ENCODE measurements at regions not wholly inside any gene's neighbourhood (a gene's known extent, or its start where the extent isn't known, plus 50 kb on each side); places are given as distances from the start of the nearest gene placed in this dataset.

DNA sequence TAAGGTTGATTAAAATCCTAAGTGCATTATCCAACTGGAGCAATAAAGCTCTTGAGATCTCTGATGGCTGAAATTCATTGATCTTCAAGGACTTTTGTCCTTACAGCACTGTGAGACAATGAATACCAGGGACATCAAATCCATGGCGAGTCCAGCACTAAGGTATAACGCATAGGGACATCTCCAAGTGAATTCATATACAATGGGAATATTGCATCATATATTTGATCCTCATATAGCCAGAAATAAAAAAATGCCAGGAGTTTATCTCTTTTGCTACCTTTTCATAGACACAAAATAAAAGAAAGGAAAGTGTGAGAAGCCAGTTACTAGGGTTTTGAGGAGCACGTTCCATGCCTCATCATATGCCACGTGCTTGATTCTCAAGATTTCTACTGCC, 112.5 kb upstream of the CDH13 start:
- TF ChIP-seq, protein P1, sequence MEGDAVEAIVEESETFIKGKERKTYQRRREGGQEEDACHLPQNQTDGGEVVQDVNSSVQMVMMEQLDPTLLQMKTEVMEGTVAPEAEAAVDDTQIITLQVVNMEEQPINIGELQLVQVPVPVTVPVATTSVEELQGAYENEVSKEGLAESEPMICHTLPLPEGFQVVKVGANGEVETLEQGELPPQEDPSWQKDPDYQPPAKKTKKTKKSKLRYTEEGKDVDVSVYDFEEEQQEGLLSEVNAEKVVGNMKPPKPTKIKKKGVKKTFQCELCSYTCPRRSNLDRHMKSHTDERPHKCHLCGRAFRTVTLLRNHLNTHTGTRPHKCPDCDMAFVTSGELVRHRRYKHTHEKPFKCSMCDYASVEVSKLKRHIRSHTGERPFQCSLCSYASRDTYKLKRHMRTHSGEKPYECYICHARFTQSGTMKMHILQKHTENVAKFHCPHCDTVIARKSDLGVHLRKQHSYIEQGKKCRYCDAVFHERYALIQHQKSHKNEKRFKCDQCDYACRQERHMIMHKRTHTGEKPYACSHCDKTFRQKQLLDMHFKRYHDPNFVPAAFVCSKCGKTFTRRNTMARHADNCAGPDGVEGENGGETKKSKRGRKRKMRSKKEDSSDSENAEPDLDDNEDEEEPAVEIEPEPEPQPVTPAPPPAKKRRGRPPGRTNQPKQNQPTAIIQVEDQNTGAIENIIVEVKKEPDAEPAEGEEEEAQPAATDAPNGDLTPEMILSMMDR (IDR thresholded peaks at IDR 0.05) = no peak
- TF ChIP-seq POLR2A (IDR thresholded peaks at IDR 0.05) = no peak

Measured in lower leg skin (tissue), 3 donors.